NCI-H2171 treated with DMSO at 0.1 percent for 48 hours (cell line): ENCODE measurements at regions not wholly inside any gene's neighbourhood (a gene's known extent, or its start where the extent isn't known, plus 50 kb on each side); places are given as distances from the start of the nearest gene placed in this dataset.

Experiments
- DNase-seq: peaks from one replicate; lab custom pipeline; 2025; lab: John Stamatoyannopoulos, UW

DNA sequence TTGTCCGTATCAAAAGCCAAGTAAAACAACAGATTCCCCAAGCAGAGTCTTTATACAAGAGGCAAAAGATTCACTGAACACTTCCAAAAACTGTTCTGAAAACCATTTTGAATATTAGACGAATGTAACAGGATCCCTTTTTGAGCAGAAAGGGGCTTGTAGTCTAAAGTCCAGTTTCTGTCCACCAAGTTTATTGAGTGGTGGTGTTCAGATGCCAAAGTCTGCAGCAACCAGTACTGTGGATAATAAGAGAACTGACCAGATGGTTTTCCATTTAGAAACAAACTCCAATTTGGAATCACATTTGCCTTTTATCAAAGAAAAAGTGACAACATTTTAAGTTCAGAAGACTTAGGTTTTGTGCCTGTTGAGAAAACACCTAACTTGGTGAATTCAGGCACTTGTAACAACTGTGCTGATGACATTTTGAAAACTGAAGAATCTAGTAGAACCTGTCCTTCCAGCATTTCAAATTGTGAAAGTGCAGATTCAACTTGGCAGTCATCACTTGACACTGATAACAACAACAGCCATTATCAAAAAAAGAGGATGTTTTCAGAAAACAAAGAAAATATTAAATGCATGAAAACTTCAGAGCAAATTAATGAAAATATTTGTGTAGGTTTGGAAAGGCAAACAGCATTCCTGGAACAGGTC is 217.1 kb downstream of the CSNK2A3 start:
- no peak for DNase-seq

DNA sequence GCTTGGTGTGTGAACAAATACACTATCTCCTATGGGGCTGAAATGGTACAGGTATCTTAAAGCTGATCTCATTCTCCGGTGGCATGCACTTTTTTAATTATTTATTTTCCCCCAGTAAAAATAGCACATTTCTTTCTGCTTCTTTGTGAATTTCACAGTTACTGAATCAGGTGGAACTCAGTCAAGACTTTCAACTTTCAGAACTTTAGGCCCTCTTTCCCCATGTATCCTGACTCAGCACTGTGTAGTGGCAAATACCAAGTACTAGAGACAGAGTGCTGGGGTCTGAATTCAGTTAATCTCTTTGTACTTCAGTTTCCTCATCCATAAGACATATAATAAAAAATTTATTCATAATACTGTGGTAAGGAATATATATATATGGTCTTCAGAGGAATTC is 223.9 kb downstream of the CSNK2A3 start:
- no peak for DNase-seq

DNA sequence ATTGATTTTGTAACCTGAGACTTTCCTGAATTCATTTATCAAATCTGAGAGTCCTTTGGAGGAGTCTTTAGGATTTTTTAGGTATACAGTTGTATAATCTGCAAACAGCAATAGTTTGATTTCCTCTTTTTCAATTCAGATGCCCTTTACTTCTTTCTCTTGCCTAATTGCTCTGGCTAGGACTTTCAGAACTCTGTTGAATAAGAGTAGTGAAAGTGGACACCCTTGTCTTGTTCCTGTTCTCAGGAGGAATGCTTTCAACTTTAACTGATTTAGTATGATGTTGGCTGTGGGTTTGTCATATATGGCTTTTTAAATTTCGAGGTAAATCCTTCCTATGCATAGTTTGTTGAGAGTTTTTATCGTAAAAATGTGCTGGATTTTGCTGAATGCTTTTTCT is 227.4 kb downstream of the CSNK2A3 start:
- DNase-seq: no peak

DNA sequence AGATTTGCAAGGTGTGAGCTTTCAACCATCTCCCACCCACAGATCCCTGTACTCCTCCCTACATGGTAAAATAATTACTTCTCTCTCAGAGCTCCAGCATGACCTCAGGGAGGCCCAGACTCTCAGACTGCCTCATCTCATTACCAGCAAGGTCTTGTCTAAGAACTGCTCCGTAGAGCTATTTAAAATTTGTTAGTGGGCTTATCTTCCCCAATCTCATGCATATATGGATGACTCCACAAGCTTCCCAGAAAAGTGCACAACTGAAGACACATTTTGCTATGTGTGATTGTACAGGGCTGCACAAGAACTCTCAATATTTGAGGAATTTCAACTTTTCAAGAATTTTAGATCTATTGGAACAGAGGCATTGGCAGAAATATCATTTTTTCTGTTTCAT is 230.3 kb downstream of the CSNK2A3 start:
- DNase-seq: no peak

DNA sequence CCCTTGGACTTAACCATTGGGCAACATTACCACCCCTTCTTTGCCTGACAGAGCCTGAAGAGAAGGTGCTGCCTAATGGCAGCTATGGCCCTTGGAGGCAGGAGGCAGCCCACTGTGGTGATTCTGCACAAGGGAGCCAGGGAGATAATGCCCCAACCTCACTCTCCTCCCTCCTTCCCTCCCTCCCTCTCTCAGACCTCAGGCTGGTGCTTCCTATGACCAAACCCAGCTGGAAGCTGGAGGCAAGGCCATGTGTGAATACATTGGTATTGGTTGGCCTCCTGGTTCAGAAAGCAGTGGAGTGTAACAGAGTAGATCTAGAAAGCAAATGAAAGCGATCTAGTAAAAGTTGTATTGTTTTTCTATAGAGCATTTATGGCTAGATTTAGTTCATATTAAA is 233.1 kb downstream of the CSNK2A3 start:
- DNase-seq: no peak

DNA sequence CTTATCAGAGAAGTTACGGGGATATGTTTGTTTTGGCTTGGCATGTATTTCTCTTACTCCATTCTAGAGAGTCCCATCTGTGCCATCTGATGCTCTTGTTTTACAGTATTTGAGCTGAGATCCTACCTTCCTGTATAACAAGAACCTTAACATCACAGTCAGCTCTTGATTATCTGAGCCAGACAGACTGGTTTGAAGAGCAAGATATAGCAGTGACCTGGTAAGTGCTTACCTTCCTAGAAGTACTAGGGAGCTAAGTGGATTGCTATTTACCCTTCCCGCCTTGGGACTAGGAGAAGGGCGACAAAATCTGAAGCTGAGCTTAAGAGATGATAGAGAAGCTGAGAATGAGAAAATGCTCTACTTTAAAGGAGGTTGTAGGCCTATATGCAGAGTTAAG is 235.3 kb downstream of the CSNK2A3 start:
- peak; percentile 16 for DNase-seq

DNA sequence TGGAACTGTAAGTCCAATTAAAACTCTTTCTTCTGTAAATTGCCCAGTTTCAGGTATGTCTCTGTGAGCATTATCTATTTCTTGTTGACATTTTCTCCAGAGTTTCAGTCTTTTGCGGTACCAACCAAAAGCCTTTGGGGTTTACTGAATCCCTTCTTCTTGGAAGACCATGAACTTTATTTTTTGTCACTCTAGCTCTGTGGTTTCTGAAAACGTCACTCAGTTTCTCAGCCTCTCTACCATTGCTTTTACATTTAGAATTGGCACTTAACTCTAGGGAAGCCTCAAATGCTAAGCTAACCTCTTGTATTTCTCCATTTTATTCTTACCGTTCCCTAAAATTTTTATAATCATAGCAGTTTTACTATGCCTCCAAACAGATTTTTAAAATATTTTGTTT is 237.6 kb downstream of the CSNK2A3 start:
- no peak for DNase-seq

DNA sequence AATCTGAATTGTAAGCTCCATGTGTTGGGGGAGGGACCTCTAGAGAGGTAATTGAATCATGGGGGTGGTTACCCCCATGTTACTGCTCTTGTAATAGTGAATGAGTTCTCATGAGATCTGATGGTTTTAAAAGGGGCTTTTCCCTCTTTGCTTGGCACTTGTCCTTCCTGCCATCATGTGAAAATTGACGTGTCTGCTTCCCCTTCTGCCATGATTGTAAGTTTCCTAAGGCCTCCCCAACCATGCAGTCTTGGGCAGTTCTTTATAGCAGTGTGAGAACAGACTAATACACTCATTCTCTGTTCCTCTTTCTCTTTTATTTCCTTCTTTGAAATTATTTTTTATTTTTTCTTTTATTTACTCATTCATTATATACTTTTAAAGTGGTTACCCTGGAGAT is 239.4 kb downstream of the CSNK2A3 start:
- DNase-seq: no peak

DNA sequence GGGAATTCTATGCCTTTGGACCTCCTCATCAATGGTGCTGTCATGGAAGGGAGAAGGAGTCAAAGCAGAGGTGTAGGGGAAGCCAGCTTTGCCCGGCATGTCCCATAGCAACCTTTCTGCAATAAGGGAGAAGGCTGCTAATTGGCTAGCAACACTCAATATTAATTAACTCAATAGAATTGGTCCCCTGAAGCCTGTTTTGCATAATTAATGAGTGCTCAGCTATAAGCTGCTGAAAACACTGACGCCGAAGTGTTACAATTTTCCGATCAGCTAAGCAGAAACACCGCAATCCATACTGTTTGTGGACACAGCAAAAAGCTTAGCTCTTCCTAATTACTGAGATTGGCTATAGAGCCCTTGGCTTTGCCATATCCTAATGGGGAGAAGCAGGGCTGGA is 245.0 kb downstream of the CSNK2A3 start:
- no peak for DNase-seq

DNA sequence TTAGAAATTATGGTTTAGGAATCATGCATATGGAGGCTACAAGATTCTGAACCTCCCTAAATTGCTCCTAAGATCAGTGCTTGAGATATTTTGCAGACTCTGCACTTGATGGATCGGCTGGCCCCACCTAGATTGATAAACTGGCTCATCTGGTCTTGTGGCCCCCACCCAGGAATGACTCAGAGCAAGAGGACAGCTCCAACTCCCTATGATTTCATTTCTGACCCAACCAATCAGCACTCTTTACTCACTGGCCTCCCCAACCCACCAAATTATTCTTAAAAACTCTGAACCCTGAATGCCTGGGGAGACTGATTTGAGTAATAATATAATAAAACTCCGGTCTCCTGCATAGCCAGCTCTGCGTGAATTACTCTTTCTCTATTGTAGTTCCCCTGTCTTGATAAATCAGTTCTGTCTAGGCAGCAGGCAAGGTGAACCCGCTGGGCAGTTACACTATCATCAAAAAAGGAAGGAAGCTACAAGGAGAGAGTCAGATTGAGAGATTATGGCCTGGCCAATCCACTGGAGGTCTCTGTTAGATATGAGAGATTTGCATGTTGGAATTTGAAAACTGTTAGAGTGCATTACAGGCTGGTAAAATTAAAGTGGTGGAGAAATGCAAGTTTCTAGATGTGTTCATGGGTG is 245.8 kb downstream of the CSNK2A3 start:
- DNase-seq: no peak

DNA sequence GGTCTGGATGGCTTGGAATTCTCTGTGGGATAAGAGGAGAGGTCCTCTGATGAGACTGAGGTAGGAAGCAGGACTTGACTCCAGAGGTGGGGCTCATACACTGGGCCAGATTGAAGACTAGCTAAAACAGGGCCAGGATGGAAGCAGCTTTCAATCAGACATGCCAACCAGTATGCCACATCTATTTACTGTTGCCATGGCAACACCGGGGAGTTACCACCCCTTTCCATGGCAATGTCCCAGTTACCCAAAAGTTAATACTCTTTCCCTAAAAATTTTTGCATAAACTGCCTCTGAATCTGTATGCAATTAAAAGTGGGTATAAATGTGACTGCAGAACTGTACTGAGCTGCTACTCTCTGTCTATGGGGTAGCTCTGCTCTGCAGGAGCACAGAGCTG is 247.5 kb upstream of the ZBED5 start:
- no peak for DNase-seq

DNA sequence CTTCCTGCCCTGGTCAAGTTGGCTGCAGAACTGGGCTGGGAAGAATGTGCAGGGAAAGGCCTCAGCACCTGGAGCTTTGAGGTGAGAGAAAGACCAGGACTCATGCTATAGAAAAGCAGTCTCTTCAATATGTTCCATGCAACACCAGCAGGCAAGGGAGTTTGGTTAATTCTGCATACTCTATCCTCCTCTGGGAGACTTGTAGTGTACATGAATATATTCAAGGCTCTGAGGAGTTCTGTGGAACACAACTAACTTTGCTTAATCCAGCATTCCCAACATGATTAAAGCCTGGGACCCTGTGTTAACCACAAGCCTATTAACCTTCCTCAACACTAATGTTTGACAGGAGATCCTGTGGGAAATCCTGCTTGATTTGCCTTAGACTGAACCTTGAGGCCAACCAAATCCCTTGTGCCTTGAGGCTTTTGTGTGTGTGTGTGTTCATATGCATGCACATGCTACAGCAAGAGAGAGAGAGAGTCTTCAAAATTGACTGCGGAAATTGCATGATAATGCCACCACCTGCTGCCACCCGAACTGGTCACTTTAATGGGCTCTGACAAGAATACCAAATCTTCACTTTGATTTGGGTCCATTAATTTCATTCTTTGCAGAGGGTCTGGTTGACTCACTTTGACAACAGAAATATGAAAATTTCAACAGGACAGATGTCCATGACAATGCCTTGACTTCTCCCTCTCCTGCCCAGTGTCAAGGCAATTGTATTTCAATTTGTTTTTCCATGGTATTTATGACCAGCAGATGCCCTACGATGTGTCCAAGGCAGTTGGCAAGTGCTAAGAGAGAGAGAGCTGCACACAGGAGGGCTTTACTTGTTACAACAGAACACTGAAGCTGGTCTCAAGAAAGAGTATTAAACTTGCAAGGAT is 238.2 kb upstream of the ZBED5 start:
- no peak for DNase-seq

DNA sequence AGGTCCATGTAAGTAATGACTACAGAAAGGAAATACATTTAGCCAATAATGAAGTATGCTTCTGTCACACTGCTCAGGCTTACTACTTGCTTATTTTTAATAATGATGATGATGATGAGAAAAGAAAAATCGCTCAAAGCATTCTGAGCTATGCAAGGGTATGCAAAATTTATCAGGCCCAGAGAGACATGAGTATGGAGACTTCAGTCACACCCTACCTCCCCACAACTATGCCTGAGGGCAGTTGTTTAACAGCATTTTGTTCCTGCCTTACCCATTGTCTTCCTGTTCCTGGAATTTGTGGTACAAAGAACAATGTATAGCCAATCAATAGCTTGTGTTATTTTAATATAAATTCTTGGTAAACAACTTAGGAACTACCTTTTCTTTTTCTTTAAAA is 232.6 kb upstream of the ZBED5 start:
- DNase-seq: no peak

DNA sequence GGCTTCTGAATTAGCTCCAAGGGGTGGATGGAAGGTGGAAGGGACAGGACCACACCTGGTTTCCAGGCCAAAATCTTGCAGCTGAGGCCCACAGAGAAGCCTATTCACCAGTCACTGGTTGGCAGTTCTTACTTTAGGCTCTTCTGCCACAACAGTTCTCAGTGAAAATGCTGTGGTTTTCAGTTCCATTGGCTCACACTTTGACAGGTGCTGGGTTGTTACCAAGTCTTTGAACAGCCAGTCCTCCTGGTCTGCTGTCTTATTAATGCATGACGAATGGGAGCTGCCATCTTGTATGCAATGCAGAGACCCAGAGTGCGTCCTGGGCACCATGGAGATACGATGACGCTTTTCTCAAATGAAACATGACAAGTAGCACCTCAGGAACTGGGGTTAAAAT is 232.0 kb upstream of the ZBED5 start:
- DNase-seq: no peak

DNA sequence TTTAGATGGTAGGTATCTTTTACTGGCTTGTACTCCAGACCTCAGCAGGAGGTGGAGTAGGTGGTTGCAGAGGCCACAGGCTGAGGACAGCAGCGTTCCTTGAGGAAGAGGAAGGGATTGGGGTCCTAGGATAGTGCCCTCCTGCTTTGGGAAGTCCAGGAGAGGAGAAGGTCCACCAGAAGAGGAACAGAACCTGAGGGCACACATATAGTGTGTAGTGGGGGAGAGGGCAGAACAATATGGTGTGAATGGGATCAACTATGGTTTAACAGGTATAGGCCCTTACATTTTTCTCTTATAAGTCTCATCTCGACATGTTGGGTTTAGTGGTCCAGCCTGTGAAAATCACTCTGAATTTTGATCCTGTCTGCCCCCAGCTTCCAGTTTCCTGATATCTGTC is 229.1 kb upstream of the ZBED5 start:
- DNase-seq: no peak

DNA sequence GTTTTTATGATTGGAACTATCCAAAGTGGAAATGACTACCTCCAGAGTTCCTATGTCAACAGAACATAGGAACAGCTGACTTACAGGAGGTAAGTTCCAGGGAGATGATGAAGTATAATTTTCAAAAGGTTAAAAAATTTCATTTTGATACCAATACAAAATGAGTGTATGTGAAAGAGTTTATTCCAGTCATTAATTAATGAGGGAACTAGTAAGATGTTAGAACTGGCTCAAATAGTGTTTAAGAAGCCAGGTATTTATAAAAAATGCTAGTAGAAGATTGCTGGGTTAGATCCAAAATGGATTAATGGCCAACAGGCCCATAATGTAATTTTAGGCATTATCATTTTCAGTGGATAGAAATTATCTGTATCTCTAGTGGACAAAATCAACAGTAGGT is 227.7 kb upstream of the ZBED5 start:
- no peak for DNase-seq

DNA sequence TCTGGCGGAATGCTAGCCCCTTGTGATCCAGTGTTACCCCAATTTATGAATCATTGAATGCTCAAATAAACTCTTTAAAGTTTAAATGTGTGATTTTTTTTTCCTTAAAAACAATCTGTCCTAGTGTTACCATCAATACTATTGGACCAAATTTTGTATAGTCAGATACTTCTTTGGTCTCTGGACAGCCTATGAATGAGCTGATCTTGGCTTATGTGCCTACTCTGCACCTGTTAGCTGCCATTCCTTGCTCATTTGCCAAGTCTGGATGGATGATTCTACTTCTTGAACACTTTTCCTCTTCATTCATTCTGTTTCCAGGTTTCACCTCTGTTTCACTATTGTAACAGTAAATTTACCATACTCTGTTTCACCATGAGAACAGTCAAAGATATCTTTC is 226.5 kb upstream of the ZBED5 start:
- no peak for DNase-seq

DNA sequence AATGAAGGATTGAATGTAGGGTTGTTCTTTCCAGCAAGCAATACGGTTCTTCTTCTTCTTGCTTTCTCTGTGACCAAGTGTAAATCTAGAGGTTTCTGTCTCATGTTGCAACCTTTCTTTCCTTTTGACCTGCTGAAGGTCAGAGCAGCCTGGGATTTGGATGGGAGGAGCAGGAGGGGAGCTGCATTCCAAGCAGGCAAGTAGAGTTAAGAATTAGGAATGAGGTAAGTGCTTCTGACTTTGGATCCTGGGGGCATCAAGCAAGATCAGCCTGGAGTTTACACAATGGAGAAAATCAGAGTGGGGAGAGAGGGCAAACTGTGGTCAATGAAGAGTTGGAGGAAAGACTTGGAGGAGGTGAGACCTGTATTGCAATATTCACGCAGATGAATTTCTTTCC is 225.6 kb upstream of the ZBED5 start:
- DNase-seq: no peak

DNA sequence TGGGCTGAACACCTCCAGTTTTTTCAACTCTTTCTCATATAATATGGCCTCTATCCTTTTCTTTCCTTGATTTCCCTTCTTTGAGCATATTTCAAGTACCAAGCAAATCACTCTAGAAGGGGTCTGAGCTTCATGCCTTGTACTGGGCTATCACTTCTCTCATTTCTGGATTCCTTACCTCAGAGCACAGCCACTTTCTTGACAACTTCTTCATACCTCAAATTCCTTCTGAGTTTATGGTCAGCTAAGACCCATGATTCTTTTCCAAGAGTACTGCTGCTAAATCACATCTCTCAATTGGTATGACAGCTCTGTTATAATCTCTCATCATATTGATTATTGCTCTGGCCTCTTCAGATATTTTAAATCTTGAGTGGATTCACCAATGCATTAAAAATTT is 224.8 kb upstream of the ZBED5 start:
- no peak for DNase-seq

DNA sequence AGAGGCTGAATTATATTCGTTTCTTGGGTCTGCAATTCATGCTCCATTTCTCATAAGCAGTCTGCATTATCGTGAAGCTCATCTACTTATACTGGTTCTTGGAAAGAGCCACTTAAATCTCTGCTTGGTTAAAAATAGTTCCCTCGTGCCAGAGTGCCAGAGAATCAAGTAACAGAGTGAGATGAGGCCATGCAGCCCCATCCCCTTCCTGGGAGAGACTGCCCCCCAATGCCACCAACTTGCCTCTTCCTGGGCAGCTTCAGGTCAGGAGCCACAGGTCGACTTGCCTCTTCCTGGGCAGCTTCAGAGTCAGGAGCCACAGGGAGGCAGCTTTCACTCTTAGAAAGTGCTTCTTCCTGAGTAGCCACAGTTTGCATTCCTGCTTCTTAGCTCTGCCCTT is 223.9 kb upstream of the ZBED5 start:
- DNase-seq: no peak

DNA sequence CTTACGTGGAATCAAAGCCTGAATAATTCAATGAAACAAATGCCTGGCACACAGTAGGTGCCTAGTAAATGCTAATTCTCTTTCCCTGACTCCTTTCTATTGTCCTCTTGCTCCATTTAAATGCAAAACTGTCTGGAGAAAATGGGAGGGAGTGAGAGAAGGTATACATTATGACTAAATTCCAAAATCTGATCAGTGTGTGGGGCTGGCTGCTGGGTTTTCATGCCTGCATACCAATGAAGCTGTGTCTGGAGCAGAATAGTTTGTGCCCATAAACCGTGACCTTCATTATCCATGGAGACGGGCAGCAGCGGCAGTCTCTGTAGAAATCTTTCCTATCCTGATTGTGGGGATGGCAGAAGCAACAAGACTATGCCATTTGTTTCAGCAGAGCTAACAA is 223.4 kb upstream of the ZBED5 start:
- DNase-seq: no peak

DNA sequence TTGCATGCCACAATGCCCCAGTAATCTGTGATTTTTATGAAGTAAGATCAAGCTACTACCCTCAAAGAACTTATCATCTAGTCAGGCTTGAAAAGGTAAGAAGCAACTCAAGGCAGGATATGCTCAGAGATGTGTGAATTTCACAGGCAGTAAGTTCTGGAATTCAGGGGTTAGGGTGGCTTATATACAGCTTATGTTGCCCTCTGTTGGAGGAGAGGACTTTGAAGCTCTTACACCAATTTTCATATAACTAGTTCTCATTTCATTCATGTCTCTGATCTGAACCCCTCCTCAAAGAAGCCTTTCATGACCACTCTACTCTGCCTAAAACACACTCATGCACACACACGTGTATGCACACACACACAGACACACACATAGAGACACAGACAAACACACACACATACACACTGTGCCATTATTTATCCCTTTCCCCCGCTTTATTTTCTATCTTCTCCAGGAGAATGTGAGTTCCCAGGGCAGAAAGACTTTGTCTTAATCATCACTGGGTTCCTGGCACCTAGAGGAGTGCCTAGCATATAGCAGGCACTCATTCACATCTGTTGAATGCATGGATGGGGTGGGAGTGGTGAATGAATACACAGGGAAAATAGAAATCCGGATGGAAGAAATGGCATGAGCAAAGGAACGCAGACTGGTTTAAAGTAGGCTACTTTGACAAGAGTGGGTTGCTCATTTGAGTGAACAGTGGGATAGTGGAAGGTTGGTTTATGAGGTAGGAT is 220.7 kb upstream of the ZBED5 start:
- DNase-seq: no peak

DNA sequence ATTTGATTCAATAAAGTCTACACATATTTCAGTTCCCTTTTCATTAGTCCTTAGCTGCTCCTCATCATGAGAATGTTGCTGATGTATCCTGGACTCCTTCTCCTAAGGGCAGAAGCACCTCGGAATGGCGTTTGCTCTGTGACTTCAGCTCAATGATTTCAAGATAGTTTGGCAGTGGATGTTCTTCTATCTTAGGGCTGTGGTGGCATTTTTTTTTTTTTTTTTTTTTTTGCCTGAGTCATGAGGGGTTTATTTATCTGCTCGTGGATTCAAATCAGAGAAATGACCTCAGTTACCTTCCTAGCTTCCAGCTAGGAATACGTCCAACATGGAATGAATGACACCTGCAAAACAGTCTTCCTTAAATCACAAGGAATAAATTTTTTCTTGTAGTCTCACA is 220.0 kb upstream of the ZBED5 start:
- no peak for DNase-seq
